Activated naive CD8-positive, alpha-beta T cell treated with anti-CD3 and anti-CD28 coated beads for 36 hours (primary cell): ENCODE measurements at regions not wholly inside any gene's neighbourhood (a gene's known extent, or its start where the extent isn't known, plus 50 kb on each side); places are given as distances from the start of the nearest gene placed in this dataset.

Source experiments
- DNase-seq: peaks from one replicate; pipeline ENCODE4 v3.0.0; 2021
- H3K27ac Mint-ChIP-seq: one replicate; pipeline ENCODE4 v1.8.0; 2022; ENCODE audit warnings: mild to moderate bottlenecking, moderate library complexity, mixed read lengths
- H3K27me3 Mint-ChIP-seq: one replicate; pipeline ENCODE4 v1.8.0; 2022; ENCODE audit warnings: mild to moderate bottlenecking, mixed read lengths
- H3K36me3 Mint-ChIP-seq: one replicate; pipeline ENCODE4 v1.8.0; 2021; ENCODE audit warnings: mild to moderate bottlenecking, mixed read lengths
- H3K4me1 Mint-ChIP-seq: one replicate; pipeline ENCODE4 v1.8.0; 2021; ENCODE audit warnings: mixed read lengths
- H3K4me3 Mint-ChIP-seq: one replicate; pipeline ENCODE4 v1.8.0; 2022; ENCODE audit warnings: mild to moderate bottlenecking, moderate library complexity, mixed read lengths
- H3K9me3 Mint-ChIP-seq: one replicate; pipeline ENCODE4 v1.8.0; 2022; ENCODE audit warnings: mixed read lengths

DNA sequence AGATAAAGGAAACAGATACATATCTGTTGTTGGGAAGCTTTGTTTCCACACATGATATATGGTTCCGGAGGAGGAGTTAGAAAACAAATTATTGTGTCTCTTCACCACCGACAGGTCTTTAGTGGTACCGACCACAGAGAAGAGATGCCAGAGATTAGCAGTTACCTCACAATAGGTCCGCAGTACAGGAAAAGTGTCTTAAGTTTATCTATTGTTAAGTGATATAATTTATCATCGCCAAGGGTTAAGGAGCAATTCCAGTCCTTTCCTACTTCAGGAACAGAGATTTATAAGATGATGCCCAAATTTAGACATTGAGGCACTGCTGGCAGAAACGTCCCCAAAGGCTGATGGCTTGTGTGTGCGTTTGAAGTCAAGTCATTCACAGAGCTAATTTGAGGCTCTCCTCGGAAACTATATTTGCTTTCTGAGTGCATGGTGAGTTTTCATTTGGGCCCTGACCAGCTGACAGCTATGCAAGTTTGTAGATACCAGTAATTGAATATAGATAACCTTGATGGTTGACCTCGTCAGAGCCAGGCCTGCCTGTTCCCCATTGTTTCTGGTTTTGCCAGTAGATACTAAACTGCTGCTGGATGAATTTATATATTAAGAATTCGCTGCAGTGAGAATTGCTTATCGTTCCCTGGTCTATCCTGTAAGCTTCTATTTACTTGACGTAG lies 196.4 kb upstream of the IRX3 start:
- DNase-seq: no peak
- no peak overlapping the region for H3K4me3 Mint-ChIP-seq
- H3K4me1 Mint-ChIP-seq: no peaks in the 10 kb centered on the region
- no peaks in the 10 kb centered on the region for H3K36me3 Mint-ChIP-seq
- H3K9me3 Mint-ChIP-seq: no peaks in the 10 kb centered on the region
- H3K27ac Mint-ChIP-seq: no peak overlapping the region
- no peaks in the 10 kb centered on the region for H3K27me3 Mint-ChIP-seq

DNA sequence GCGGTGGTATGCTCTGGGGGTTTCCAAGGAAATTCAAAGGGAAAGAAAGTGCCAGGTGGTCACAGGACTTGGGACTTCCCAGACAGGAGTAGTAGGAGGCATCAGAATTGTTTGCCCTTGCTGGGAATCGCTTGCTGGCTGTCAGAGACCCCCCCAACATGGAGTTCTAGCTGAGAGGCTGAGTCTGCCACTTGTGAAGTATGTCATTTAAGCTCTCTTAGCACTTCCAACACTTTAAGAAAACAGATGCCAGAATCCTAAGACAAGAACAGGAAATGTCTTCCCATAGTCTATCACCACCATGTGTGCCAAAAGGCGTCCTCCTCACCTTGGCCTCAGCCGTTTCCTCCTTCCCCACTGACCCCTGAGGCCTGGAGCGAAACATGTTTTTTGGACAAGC lies 193.8 kb upstream of the IRX3 start:
- Mint-ChIP-seq H3K27ac (no peak overlapping the region), H3K36me3 (no peaks in the 10 kb centered on the region), H3K4me1 (no peaks in the 10 kb centered on the region), H3K4me3 (no peak overlapping the region), H3K9me3 (peaks cover 5% of the 10 kb centered on the region), H3K27me3 (no peaks in the 10 kb centered on the region)
- DNase-seq: no peak

DNA sequence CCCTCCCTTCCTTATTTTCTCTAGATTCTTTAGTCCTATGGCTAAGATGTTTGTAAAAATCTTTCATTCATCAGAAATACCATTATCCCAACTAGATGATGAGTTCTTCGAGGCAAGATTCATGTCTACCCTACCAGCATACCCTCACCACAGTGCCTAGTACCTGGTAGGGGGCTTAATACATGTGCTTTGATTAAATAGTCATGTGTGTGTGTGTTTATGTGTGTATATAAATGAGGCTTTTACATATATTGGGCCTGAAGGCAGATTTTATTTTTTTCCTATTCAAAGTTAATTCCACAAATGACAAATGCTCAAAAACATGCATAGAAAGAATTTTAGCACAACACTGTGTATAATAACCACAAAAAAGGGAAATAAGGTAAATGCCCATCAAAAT lies 193.0 kb upstream of the IRX3 start:
- Mint-ChIP-seq H3K27ac (no peak overlapping the region), H3K36me3 (no peaks in the 10 kb centered on the region), H3K4me1 (no peaks in the 10 kb centered on the region), H3K4me3 (no peak overlapping the region), H3K9me3 (peaks cover 5% of the 10 kb centered on the region), H3K27me3 (no peaks in the 10 kb centered on the region)
- no peak for DNase-seq

DNA sequence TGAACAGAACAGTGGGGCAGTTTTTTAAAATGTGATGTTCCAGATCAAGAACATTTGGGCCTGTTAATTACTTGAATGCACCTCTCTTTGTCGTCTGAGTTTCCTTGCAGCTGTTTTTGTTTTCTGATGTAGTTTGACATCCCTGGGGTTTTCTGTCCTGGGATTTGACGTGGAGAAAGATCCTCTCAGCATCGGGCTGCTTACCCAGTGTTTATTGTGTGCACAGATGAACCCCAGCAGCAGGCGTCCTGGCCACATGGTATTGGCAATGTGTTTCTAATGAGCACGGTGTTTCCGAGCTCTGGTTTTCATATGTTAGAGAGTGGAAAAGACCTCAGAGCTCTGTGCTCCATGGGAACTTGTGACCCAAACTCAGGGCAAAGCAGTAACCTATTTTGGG lies 191.1 kb upstream of the IRX3 start:
- no peaks in the 10 kb centered on the region for H3K4me1 Mint-ChIP-seq

DNA sequence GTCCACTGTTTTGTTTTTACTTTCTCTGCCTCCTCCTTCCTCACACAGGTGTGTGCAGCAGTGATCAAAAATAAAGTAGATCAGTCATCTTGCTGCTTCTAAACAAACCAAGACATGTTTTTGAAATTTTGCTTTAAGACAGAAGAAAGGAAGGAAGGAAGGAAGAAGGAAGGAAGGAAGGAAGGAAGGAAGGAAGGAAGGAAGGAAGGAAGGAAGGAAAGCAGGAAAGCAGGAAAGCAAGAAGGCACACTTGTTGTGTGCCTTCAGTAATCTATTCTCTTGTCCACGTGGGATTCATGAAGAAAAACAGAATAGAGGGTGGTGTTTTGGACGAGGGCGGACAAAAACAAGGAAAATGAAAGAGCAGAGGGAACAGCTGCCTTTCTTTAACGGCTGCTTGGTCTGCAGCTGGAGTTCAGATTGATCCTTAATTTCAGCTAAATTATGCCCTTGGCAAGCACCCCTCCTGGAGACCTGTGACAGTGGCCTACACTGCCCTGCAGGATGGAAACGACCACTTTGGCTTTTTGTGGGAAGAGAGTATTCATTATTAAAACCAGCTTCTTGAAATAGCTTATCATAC lies 188.5 kb upstream of the IRX3 start:
- no peak overlapping the region for H3K4me3 Mint-ChIP-seq
- no peaks in the 10 kb centered on the region for H3K4me1 Mint-ChIP-seq
- H3K27me3 Mint-ChIP-seq: no peaks in the 10 kb centered on the region
- peak overlapping the region; percentile 37 for H3K27ac Mint-ChIP-seq
- no peaks in the 10 kb centered on the region for H3K36me3 Mint-ChIP-seq
- H3K9me3 Mint-ChIP-seq: peaks cover 5% of the 10 kb centered on the region
- no peak for DNase-seq

More for the DNA sequence above, 191.1 kb upstream of the IRX3 start:
- Mint-ChIP-seq H3K9me3 (peaks cover 5% of the 10 kb centered on the region), H3K36me3 (no peaks in the 10 kb centered on the region), H3K27me3 (no peaks in the 10 kb centered on the region), H3K4me3 (no peak overlapping the region), H3K27ac (no peak overlapping the region)
- no peak for DNase-seq

DNA sequence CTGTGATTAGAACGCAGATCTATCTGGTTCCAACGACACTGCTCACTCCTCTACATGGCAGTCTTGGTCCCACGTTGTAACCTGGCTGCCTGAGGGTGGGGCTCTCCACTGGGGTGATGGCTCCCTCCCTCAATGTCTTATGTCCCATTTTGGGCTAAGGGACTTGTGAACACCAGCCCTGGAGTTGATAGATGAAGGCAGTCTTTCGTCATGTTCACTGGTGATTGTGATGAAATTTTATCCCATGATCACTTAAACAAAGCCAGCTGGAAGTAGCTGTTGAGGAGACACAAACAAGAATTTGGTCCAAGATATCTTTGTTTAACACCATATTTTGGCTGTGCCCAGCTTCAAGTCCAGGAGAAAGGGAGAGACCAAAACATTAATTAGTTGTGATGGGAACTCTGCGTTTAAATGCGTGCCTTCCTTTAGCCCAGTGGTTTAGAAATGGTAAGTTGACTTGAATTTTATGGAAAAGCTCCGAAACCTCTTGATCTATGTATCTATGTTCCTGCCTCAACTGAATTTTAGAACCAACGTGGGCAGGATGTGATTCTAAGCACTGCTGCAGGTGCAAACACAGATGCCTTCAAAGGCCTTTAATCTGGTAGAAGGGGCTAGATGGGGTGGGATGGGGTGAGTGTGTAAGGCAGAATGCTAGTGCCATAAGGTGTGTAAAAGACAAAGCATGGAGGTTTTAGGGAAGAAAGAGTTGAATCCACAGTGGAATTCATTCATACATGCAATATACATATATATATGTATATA lies 186.8 kb upstream of the IRX3 start:
- Mint-ChIP-seq H3K27ac (no peak overlapping the region), H3K9me3 (peaks cover 5% of the 10 kb centered on the region), H3K4me3 (no peak overlapping the region), H3K4me1 (no peaks in the 10 kb centered on the region), H3K36me3 (no peaks in the 10 kb centered on the region), H3K27me3 (no peaks in the 10 kb centered on the region)
- DNase-seq: no peak

DNA sequence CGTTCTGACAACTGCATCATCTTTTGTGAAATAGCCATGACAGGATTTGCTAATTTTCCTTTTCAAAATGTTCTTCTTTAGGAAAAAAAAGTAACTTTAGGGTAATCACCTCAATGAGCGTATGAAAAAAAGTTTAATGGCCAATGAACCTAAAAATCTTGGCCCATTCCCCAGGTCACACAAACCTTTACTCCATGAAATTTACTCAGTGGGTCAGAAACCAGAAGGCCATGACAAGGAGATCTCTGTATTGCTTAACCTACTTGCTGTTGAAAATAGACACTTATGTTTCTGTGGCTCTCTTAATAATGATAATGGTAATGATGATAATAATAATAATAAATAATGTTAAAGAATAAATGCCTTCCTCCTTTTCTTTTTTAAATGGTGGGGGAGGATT lies 180.8 kb upstream of the IRX3 start:
- Mint-ChIP-seq H3K27me3 (no peaks in the 10 kb centered on the region), H3K36me3 (no peaks in the 10 kb centered on the region), H3K4me1 (no peaks in the 10 kb centered on the region), H3K4me3 (no peak overlapping the region), H3K27ac (no peak overlapping the region), H3K9me3 (peaks cover 15% of the 10 kb centered on the region)
- no peak for DNase-seq

DNA sequence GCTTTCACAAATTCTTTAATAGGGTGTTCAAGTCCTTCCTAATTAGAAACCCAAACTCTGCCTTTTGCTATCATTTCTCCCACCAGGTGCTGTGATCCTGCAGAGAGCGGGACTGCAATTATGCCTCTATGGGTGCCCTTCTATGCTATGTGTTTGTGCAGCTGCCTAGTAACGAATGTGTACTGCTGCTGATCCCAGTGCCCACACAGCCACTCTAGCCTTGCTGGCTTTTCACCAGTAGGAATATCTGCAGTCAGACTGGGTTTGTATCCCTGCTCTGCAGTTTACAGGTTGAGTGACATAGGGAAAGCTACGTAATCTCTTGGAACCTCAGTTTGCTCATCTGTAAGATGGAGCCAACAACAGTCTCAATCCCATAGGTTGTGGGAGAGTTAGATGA lies 179.6 kb upstream of the IRX3 start:
- Mint-ChIP-seq H3K27ac (no peak overlapping the region), H3K36me3 (no peaks in the 10 kb centered on the region), H3K4me3 (no peak overlapping the region), H3K9me3 (peaks cover 17% of the 10 kb centered on the region), H3K4me1 (no peaks in the 10 kb centered on the region), H3K27me3 (no peaks in the 10 kb centered on the region)
- no peak for DNase-seq

DNA sequence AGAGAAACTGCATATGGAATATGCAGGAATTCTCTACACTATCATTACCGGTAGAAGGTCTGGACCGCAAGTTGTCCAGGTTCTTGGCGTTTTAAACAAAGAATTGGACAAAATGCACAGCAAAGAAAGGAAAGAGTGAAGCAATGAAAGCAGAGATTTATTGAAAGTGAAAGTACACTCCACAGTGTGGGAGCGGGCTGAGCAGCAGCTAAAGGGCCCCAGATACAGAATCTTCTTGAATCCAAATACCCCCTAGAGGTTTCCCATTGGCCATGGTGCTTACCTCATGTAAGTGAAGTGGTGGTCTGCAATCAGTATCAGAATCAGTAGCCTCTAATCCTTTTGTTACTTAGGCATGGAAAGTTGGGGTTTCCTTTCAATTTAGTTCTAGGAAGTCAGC lies 178.5 kb upstream of the IRX3 start:
- Mint-ChIP-seq H3K9me3 (peaks cover 17% of the 10 kb centered on the region), H3K27ac (no peak overlapping the region), H3K4me3 (no peak overlapping the region), H3K4me1 (no peaks in the 10 kb centered on the region), H3K27me3 (no peaks in the 10 kb centered on the region), H3K36me3 (no peaks in the 10 kb centered on the region)
- DNase-seq: no peak

DNA sequence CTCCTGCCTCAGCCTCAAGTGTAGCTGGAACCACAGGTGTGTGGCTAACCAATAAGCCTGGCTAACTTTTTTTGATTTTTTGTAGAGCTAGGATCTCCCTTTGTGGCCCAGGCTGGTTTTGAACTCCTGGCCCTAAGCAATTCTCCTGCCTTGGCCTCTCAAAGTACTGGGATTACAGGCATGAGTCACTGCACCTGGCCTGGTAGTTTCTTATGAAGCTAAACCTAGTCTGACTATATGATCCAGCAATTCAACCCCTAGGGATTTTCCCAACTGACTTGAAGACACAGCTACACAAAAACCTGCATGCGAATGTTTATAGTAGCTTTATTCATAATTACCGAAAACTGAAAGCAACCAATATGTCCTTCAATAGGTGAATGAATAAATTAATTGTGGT lies 176.2 kb upstream of the IRX3 start:
- Mint-ChIP-seq H3K9me3 (peaks cover 17% of the 10 kb centered on the region), H3K4me1 (no peaks in the 10 kb centered on the region), H3K36me3 (no peaks in the 10 kb centered on the region), H3K27me3 (no peaks in the 10 kb centered on the region), H3K4me3 (no peak overlapping the region), H3K27ac (no peak overlapping the region)
- DNase-seq: no peak

DNA sequence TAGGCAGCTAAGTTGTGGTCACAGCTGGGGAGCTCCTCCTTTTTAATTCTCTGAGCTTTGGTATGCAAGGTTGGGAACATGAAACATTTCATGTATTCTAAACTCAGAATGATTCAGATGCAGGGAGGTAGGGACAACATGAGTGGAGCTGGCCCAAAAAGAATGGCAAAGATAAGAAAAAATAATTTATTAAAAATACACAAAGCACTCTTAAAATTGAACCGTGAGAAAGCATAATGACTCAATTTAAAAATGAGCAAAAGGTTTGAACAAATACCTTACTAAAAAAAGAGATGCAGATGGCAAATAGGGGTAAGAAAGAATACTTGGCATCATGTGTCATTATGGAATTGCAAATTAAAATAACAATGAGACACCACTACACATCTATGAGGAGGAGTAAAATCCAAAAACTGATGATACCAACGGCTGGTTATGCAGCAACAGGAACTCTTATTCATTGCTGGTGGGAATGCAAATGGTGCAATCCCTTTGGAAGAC lies 175.6 kb upstream of the IRX3 start:
- Mint-ChIP-seq H3K27ac (no peak overlapping the region), H3K27me3 (peaks cover 3% of the 10 kb centered on the region), H3K4me1 (no peaks in the 10 kb centered on the region), H3K9me3 (peaks cover 17% of the 10 kb centered on the region), H3K4me3 (no peak overlapping the region), H3K36me3 (no peaks in the 10 kb centered on the region)
- DNase-seq: no peak

DNA sequence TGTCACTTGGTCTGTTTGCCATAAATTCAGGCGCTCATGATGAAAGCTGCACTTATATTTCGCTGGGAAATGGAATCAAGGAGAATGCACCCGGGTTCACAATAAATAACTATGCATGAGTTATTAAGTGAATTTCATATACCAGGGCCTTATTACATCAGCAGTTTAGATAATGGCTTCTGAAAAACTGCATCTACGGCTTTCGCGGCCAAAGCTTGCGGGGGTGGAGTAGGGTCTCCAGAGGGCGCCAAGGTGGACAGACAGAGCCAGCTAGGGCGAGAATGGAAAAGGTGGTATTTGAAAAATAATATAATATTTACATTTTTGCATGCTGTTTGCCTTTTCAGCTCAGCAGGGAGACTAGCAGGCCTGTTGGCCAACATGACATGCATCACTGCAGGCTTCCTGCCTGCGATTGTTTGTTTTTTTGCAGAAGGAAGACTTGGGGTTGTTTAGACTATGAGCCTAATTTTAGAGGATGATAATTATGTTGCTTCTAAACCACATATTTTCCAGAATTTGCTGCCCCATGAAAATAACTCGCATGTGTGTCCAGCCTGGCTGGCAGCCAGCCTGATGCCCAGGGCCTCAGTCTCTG lies 173.8 kb upstream of the IRX3 start:
- H3K4me3 Mint-ChIP-seq: no peak overlapping the region
- no peaks in the 10 kb centered on the region for H3K4me1 Mint-ChIP-seq
- no peak for DNase-seq
- H3K36me3 Mint-ChIP-seq: no peaks in the 10 kb centered on the region
- H3K27ac Mint-ChIP-seq: no peak overlapping the region
- peaks cover 7% of the 10 kb centered on the region for H3K27me3 Mint-ChIP-seq
- H3K9me3 Mint-ChIP-seq: peaks cover 15% of the 10 kb centered on the region

DNA sequence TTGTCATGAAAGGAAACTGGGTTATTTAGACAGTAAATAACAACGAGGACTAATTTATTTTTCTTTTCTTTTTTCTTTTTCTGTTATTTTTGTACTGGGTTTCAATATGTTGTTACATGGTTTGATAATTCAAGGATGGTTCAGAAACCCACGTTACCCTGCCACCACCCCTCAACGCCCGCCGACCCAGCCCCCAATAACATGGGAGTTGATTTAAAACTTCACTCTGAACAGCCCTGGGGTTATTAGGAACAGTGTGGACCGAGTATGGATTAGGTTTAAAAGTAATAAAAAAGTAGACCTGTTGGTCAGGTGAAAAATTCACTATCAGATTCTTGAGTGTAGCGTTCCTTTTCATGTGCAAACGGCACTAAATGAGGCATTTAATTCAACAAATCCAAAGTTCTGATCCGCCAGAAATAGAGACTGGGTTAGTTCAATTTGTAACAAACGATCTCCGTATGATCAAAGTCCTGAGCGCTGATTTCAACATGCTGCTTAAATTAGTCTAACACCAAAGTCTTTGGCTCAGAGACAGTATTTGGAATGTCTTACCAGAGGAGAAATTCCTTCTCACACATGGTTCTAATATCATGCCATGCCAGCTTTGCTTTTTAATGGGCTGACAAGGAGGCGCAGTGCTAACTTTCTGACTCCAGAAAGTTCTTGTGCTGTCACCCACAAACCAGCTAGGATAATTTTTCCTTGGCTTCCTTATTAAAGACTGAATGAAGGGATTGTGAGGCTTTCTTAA lies 173.1 kb upstream of the IRX3 start:
- no peaks in the 10 kb centered on the region for H3K4me1 Mint-ChIP-seq
- no peak overlapping the region for H3K27ac Mint-ChIP-seq
- no peak for DNase-seq
- peaks cover 14% of the 10 kb centered on the region for H3K9me3 Mint-ChIP-seq
- H3K4me3 Mint-ChIP-seq: no peak overlapping the region
- peaks cover 7% of the 10 kb centered on the region for H3K27me3 Mint-ChIP-seq
- H3K36me3 Mint-ChIP-seq: no peaks in the 10 kb centered on the region

DNA sequence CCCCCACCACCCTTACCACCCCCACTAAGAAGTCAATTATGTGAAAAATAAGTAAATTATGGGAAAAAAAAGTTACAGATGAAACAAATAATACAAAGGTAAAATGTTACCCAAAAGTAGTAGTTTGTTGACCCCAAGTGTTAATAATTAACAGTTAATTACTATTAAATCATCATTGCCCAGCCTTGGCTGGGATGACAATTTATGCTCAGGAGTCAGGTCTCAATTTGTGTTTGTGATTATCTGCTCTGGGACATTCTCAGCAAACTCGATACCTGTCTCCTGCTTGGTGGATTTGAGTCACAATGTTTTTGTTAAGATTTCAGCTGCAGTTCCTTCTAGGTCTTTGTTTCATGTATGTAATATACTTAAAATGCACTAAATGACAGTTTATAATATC lies 172.3 kb upstream of the IRX3 start:
- no peaks in the 10 kb centered on the region for H3K4me1 Mint-ChIP-seq
- H3K27ac Mint-ChIP-seq: no peak overlapping the region
- no peaks in the 10 kb centered on the region for H3K36me3 Mint-ChIP-seq
- H3K9me3 Mint-ChIP-seq: peaks cover 8% of the 10 kb centered on the region
- no peak for DNase-seq
- peaks cover 7% of the 10 kb centered on the region for H3K27me3 Mint-ChIP-seq
- H3K4me3 Mint-ChIP-seq: no peak overlapping the region

DNA sequence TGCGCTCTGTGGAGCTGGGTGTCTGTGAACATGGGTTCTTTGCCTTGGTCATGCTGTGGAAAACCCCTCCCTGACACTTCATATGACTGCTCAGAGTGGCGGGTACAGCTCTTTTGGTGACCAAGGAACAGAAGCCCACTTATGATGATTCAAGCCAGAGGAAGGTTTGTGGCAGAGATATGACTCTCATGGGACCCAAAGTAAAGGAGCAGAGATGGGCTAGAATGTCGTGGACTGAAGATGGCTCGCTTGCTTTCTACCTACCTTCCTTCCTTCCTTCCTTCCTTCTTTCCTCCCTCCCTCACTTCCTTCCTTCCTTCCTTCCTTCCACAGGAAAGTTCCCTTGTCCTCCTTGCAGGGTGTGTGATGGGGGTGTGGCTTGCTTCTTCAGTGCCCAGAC lies 169.7 kb upstream of the IRX3 start:
- Mint-ChIP-seq H3K27me3 (peaks cover 10% of the 10 kb centered on the region), H3K36me3 (no peaks in the 10 kb centered on the region), H3K27ac (no peak overlapping the region), H3K4me3 (no peak overlapping the region), H3K4me1 (no peaks in the 10 kb centered on the region), H3K9me3 (no peaks in the 10 kb centered on the region)
- DNase-seq: no peak
